Prostate gland (tissue), 2 donors: ENCODE measurements at regions not wholly inside any gene's neighbourhood (a gene's known extent, or its start where the extent isn't known, plus 50 kb on each side); places are given as distances from the start of the nearest gene placed in this dataset.

ENCODE experiments used
- POLR2A ChIP-seq: fragments of 450-650 bp; IDR thresholded peaks from one replicate; pipeline ENCODE4 v1.6.1; 2016; ENCODE audit warnings: antibody characterized with exemption, mild to moderate bottlenecking
- TF ChIP-seq, protein P1 (sequence below), 4 experiments: fragments of 200-600 bp in 2 of 4; fragments of 450-650 bp in 2 of 4; sonication (generic) in 2 of 4; IDR thresholded peaks; 1 replicate in 3 of 4; 2 replicates in 1 of 4; pipeline ENCODE4 v1.5.1; 2016 to 2019; ENCODE audit warnings: antibody characterized with exemption in 4 of 4, mild to moderate bottlenecking in 2 of 4, moderate library complexity in 2 of 4

GRCh38 chr1:195831789-195832188, 776.5 kb downstream of the KCNT2 start:
- TF ChIP-seq, protein P1, sequence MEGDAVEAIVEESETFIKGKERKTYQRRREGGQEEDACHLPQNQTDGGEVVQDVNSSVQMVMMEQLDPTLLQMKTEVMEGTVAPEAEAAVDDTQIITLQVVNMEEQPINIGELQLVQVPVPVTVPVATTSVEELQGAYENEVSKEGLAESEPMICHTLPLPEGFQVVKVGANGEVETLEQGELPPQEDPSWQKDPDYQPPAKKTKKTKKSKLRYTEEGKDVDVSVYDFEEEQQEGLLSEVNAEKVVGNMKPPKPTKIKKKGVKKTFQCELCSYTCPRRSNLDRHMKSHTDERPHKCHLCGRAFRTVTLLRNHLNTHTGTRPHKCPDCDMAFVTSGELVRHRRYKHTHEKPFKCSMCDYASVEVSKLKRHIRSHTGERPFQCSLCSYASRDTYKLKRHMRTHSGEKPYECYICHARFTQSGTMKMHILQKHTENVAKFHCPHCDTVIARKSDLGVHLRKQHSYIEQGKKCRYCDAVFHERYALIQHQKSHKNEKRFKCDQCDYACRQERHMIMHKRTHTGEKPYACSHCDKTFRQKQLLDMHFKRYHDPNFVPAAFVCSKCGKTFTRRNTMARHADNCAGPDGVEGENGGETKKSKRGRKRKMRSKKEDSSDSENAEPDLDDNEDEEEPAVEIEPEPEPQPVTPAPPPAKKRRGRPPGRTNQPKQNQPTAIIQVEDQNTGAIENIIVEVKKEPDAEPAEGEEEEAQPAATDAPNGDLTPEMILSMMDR (IDR thresholded peaks at IDR 0.05) = no peak
- TF ChIP-seq POLR2A = no peak
